ENCODE measurements at regions not wholly inside any gene's neighbourhood (a gene's known extent, or its start where the extent isn't known, plus 50 kb on each side); places are given as distances from the start of the nearest gene placed in this dataset.

- TF ChIP-seq CTCF (IDR thresholded peaks at IDR 0.05; ENCODE audit: insufficient read depth, low read length, poor library complexity, severe bottlenecking), result no peak
- no peak for TF ChIP-seq EZH2phosphoT487 (conservative IDR thresholded peaks at IDR 0.05; ENCODE audit: low read length)
Measured at GRCh38 chrX:39709364-39709763, 388.4 kb downstream of the BCOR start.
